Left forelimb (tissue), 1 donor: ENCODE measurements at regions not wholly inside any gene's neighbourhood (a gene's known extent, or its start where the extent isn't known, plus 50 kb on each side); places are given as distances from the start of the nearest gene placed in this dataset.

Experiments
- DNase-seq: peaks from one replicate; pipeline ENCODE4 v3.0.0-alpha.2; 2018; ENCODE audit warnings: low spot score

- peak; percentile 53 for DNase-seq
These were observed 87.6 kb downstream of the YTHDF1 start for GRCh38 chr20:63128367-63128766.

DNA sequence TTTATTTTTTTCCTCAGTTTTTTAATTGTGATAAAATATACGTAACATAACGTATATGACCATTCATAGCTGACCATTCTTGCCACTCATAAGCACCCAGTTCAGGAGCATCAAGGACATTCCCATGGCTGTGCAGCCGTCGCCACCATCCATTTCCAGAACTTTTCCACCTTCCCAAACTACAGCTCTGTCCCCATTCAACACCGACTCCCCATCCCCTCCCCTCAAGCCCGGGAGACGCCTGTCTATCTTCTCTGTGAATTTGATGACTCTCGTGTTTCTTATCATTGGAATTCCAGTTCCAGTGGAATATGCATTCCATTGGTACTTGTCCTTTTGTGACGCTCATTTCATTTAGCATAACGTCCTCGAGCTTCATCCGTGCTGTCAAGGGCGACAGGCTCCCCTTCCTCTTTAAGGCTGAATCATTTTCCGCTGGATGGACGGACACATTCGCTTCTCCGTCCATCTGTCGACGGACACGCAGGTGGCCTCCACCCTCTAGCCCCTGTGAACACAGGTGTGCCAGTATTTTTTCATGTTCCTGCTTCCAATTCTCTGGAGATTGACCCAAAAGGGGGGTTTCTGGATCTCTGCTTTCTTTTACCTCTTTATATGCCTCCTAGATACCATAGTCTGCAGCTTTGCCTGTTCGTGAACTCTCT is 88.1 kb downstream of the YTHDF1 start:
- peak; percentile 34 for DNase-seq

- peak; percentile 34 for DNase-seq
These were observed 88.8 kb downstream of the YTHDF1 start for GRCh38 chr20:63126876-63127699.

DNA sequence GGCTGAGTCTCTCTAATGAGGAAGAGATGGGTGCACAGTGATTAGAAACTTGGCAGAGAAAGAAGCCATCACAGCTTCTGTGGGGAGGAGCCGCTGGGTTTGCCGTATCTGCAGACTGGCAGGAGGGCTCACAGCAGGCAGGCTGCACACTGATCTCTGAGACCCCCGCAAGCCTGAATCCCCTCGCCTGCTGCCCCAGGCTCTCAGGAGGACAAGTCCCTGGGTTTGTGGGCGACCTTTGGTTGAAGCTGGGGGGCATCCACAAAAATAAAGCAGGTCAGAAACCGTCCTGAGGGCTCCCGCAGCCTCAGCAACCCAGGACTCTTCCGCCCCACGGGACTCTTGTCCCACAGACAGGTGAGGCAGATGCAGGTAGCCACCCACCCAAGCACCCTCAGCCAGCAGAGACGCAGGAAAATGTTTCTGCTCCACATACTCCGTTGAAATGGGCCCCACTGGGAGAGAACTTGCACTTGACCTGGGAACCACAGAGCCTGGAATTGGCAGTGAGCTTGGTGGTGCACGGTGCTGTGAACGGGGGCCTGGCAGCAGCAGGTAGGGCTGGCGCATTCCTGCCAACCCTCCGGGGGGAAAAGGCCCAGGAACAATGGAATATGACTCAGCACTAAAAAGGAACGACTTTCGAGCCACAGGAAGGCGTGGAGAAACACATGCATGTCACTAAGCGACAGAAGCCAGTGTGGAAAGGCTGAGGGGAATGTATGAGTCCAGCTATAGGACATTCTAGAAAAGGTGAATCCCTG is 89.9 kb downstream of the YTHDF1 start:
- DNase-seq = peak; percentile 22

GRCh38 chr20:63125581-63125837 is 90.4 kb downstream of the YTHDF1 start:
- no peak for DNase-seq

- peak; percentile 46 for DNase-seq
These were observed 91.0 kb downstream of the YTHDF1 start for GRCh38 chr20:63124782-63125580.

DNA sequence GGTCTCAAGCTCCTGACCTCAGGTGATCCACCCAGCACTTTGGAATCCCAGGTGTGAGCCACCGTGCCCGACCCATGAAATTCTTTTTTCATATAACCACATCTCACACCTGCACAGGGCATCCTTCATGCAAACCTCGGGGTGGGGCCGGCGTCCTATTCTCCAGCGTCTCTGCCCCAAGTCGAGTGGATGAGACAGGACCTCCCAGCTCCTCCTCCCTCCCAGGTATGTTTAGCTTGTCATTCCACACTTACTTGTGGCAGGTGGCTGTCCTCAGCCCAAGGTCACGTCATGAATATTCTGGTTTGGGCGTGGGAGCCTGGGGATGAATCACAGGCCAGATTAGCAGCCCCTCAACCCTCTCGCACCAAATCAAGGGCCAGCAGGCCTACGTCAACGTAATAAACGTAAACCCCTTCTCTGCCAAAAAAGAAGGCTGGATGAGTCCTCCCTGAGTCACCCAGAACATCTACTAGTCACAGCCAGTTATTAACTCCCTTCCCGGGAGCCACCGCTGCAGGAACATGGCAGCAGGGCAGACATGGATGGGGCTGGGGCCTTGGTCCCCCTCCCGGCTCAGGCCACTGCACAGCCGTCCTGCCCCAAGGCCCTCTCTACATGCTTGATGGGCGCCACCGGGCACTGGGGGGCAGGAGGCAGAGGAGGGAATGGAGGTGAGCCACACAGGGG is 91.7 kb downstream of the YTHDF1 start:
- peak; percentile 36 for DNase-seq

DNA sequence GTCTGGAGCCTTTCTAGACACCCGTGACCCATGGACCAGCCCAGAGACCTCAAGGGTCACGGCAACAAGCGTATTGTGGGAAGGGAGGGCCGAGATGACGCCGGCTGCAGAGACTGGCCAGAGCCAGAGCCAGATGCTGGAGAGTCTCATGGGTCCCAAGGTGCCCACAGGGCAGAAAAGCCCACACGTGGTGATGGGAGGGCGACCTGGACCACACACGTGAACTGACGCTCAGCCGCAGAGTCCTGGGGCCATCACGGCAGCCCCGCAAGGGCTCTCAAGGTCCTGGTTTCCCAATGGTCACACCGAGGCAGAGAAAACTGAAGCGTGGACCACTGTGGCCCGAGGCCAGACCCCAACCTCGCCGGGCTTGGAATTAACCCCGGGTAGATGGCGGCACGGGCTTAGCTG is 92.6 kb downstream of the YTHDF1 start:
- peak; percentile 55 for DNase-seq

- DNase-seq = peak; percentile 12
These were observed 93.3 kb downstream of the YTHDF1 start for GRCh38 chr20:63122626-63123025.

- DNase-seq = peak; percentile 25
These were observed 94.1 kb downstream of the YTHDF1 start for GRCh38 chr20:63121749-63122405.

- DNase-seq = peak; percentile 20
These were observed 94.7 kb downstream of the YTHDF1 start for GRCh38 chr20:63121246-63121645.

DNA sequence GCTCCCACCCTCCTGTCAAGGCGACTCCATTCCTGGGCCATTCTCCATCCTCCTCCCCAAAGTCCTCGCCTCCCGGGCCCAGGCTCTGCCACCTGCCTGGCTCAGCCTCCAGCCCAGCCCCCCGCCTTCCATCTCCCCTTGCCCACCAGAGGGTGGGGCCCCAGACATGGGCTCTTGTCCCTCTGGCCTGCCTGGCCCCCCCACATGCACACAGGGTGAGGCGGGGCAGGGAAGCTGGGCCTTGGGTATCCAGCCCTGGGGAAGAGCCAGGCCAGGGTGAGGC is 95.2 kb downstream of the YTHDF1 start:
- no peak for DNase-seq

GRCh38 chr20:63119963-63120807 is 95.7 kb downstream of the YTHDF1 start:
- DNase-seq = no peak

DNA sequence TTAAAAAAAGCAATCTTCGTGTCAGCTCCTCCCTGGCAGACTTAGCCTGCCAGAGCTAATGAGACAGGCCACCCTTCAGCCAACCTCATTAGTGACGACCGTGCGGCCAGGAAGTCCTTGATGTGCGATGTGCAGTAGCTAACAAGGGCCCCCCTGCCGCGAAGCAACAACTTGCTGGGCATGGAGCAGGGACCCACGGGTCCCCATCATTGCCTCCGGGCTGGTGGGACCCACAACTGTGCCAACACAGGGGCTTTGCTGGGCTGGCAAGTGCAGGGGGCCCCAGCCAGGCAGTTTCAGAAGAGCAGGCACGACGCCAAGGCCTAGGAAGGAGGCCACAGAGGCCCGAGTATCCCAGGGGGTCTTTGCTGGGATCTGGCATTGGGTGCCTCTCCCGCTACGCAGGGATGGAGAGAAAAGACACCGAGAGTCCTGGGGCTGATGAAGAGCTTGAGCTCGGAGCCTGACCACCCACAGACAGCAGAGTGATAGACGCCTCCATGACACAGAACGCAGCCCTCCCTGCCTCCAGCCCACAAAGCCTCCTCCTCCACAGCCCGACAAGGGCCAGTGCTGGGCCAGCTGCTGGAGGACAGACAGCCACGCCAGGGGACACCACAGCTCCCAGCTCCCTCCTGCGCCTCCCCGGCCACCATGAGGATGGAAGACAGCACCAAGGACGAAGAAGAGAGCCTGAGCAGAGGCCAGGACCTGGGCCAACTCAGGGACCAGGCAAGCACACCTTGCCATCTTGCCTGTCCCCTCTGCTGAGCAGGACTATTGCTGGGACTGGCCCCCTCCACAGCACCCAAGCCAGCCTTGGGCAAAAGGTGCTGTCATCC is 96.6 kb downstream of the YTHDF1 start:
- no peak for DNase-seq

DNA sequence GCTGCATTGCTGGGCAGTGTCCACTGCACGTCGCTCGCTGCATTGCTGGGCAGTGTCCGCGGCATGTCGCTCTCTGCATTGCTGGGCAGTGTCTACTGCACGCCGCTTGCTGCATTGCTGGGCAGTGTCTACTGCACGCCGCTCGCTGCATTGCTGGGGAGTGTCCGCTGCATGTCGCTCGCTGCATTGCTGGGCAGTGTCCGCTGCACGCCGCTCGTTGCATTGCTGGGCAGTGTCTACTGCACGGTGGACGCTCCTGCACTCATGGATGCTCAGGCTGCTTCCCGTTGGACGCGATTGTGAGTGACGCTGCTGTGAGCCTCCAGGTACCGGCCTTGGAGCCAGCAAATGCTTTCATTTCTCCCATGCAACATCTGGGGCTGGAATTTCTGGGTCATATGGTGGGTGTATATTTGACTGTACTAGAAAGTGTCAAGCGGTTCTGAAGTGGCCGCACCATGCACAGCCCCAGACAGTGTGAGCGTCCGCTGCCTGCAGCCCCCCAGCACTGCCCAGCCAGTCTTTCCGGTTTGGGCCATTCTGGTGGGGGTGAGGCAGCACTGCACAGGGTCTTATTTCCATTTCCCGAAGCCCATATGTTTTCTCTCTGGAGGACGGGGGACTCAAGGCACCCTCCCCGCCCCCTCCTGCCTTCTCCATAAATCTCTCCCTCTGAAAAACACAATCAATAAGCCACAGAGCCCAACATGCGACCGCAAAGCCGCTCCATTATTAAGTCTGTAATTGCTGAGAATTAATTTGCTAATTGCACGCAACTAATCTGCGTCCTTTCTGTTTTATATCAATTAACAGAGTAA is 97.4 kb downstream of the YTHDF1 start:
- no peak for DNase-seq

- no peak for DNase-seq
These were observed 98.1 kb downstream of the YTHDF1 start for GRCh38 chr20:63117661-63118302.

DNA sequence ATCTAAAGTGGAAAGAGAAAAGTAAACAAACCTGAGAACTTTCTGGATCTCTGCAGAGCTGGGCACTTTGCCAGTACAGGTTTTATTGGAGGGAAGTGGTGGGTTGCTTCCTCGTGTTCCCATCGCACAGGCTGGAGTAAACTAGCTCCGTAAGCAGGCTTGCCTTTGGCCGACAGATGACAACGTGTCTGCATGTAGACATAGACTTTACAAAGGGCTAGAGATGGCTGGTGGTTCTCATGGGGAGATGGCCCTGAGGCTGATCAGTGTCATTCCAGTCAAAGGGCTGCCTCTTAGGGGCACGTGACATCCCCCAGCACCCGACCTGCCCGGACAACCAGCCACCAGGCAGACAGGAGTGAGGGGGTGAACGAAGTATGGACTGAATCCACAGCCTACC is 98.8 kb downstream of the YTHDF1 start:
- DNase-seq = no peak
